GM18505 (cell line): ENCODE measurements at regions not wholly inside any gene's neighbourhood (a gene's known extent, or its start where the extent isn't known, plus 50 kb on each side); places are given as distances from the start of the nearest gene placed in this dataset.

Source experiments
- ATAC-seq: cut with Tn5 transposase; IDR thresholded peaks from one replicate; pipeline ENCODE4 v1.9.1; 2021; ENCODE audit not compliant: unreplicated experiment
- POLR2A ChIP-seq: IDR thresholded peaks from 4 replicates; pipeline ENCODE4 v1.6.1; 2011; ENCODE audit warnings: borderline replicate concordance; ENCODE audit not compliant: insufficient read depth, insufficient read length; ENCODE audit errors: extremely low read depth

- TF ChIP-seq POLR2A, result no peak
- no peak for ATAC-seq
Observed at GRCh38 chr6:163955096-163955495, 540.6 kb downstream of the QKI start.

- ATAC-seq, result no peak
- no peak for TF ChIP-seq POLR2A
Observed at GRCh38 chr6:163954088-163954775, 539.7 kb downstream of the QKI start.

GRCh38 chr6:163952005-163952404 is 537.5 kb downstream of the QKI start:
- no peak for ATAC-seq
- no peak for TF ChIP-seq POLR2A

GRCh38 chr6:163951326-163951725 is 536.8 kb downstream of the QKI start:
- TF ChIP-seq POLR2A, result no peak
- ATAC-seq, result no peak

GRCh38 chr6:163950159-163950558 is 535.6 kb downstream of the QKI start:
- no peak for TF ChIP-seq POLR2A
- ATAC-seq, result no peak

- TF ChIP-seq POLR2A, result no peak
- no peak for ATAC-seq
Observed at GRCh38 chr6:163949431-163949830, 534.9 kb downstream of the QKI start.

GRCh38 chr6:163948250-163948649 is 533.7 kb downstream of the QKI start:
- ATAC-seq, result no peak
- no peak for TF ChIP-seq POLR2A

GRCh38 chr6:163947276-163947675 is 532.8 kb downstream of the QKI start:
- no peak for TF ChIP-seq POLR2A
- no peak for ATAC-seq

GRCh38 chr6:163946437-163946836 is 531.9 kb downstream of the QKI start:
- no peak for TF ChIP-seq POLR2A
- ATAC-seq, result no peak

GRCh38 chr6:163945808-163946207 is 531.3 kb downstream of the QKI start:
- TF ChIP-seq POLR2A, result no peak
- no peak for ATAC-seq

GRCh38 chr6:163944897-163945296 is 530.4 kb downstream of the QKI start:
- no peak for ATAC-seq
- TF ChIP-seq POLR2A, result no peak

GRCh38 chr6:163943607-163944385 is 529.3 kb downstream of the QKI start:
- no peak for TF ChIP-seq POLR2A
- ATAC-seq, result no peak

- TF ChIP-seq POLR2A, result no peak
- ATAC-seq, result no peak
Observed at GRCh38 chr6:163942790-163943189, 528.3 kb downstream of the QKI start.

GRCh38 chr6:163941624-163941976 is 527.1 kb downstream of the QKI start:
- no peak for ATAC-seq
- TF ChIP-seq POLR2A, result no peak

- TF ChIP-seq POLR2A, result no peak
- ATAC-seq, result no peak
Observed at GRCh38 chr6:163940705-163941623, 526.4 kb downstream of the QKI start.
